ENCODE measurements at regions not wholly inside any gene's neighbourhood (a gene's known extent, or its start where the extent isn't known, plus 50 kb on each side); places are given as distances from the start of the nearest gene placed in this dataset.

- TF ChIP-seq CTCF (conservative IDR thresholded peaks at IDR 0.05; ENCODE audit: low read depth, low read length) (no peak), POLR2A (IDR thresholded peaks at IDR 0.05; ENCODE audit: low read depth, low read length) (no peak), CEBPB (IDR thresholded peaks at IDR 0.05; ENCODE audit: low read depth, low read length) (no peak), RCOR1 (IDR thresholded peaks at IDR 0.05; ENCODE audit: insufficient replicate concordance, low read length) (no peak), SMC3 (IDR thresholded peaks at IDR 0.05; ENCODE audit: low read depth, low read length) (no peak), MAZ (IDR thresholded peaks at IDR 0.05; ENCODE audit: borderline replicate concordance, low read depth, low read length) (no peak), RFX5 (IDR thresholded peaks at IDR 0.05; ENCODE audit: low read depth, low read length) (no peak), CHD1 (IDR thresholded peaks at IDR 0.05; ENCODE audit: low read depth, low read length) (no peak), BHLHE40 (IDR thresholded peaks at IDR 0.05; ENCODE audit: low read depth, low read length) (no peak), RAD21 (IDR thresholded peaks at IDR 0.05; ENCODE audit: low read length) (no peak), ELK1 (IDR thresholded peaks at IDR 0.05; ENCODE audit: borderline replicate concordance, low read depth, low read length) (no peak), USF2 (IDR thresholded peaks at IDR 0.05; ENCODE audit: low read depth, low read length) (no peak), MXI1 (IDR thresholded peaks at IDR 0.05; ENCODE audit: borderline replicate concordance, low read depth, low read length) (no peak), FOS (IDR thresholded peaks at IDR 0.05; ENCODE audit: low read depth, low read length) (no peak)
Measured at GRCh38 chr16:51051671-51052070, 99.4 kb downstream of the SALL1 start.

Data from IMR-90 (cell line).